ENCODE measurements at regions not wholly inside any gene's neighbourhood (a gene's known extent, or its start where the extent isn't known, plus 50 kb on each side); places are given as distances from the start of the nearest gene placed in this dataset.

GRCh38 chr5:163659568-163659902 lies 154.1 kb downstream of the MAT2B start:
- no peak for TF ChIP-seq CTCF (conservative IDR thresholded peaks at IDR 0.05; ENCODE audit: low read depth, low read length)
- H3K4me3 ChIP-seq (ENCODE audit: low read length): no peak overlapping the region

GRCh38 chr5:163660486-163660885 lies 155.1 kb downstream of the MAT2B start:
- no peak for TF ChIP-seq CTCF (conservative IDR thresholded peaks at IDR 0.05; ENCODE audit: low read depth, low read length)
- no peak overlapping the region for H3K4me3 ChIP-seq (ENCODE audit: low read length)
- DNase-seq (ENCODE audit: low read depth): no peak

More at GRCh38 chr5:163659568-163659902, 154.1 kb downstream of the MAT2B start:
- no peak for DNase-seq (ENCODE audit: low read depth)

GRCh38 chr5:163661360-163661759 lies 155.9 kb downstream of the MAT2B start:
- no peak for DNase-seq (ENCODE audit: low read depth)
- no peak for TF ChIP-seq CTCF (conservative IDR thresholded peaks at IDR 0.05; ENCODE audit: low read depth, low read length)

GRCh38 chr5:163670036-163670435 lies 164.6 kb downstream of the MAT2B start:
- no peak overlapping the region for H3K4me3 ChIP-seq (ENCODE audit: low read length)
- no peak for DNase-seq (ENCODE audit: low read depth)

More at GRCh38 chr5:163661360-163661759, 155.9 kb downstream of the MAT2B start:
- no peak overlapping the region for H3K4me3 ChIP-seq (ENCODE audit: low read length)

GRCh38 chr5:163677092-163677491 lies 171.7 kb downstream of the MAT2B start:
- no peak overlapping the region for H3K4me3 ChIP-seq (ENCODE audit: low read length)
- no peak for DNase-seq (ENCODE audit: low read depth)
- TF ChIP-seq CTCF (conservative IDR thresholded peaks at IDR 0.05; ENCODE audit: low read depth, low read length): no peak

More at GRCh38 chr5:163670036-163670435, 164.6 kb downstream of the MAT2B start:
- no peak for TF ChIP-seq CTCF (conservative IDR thresholded peaks at IDR 0.05; ENCODE audit: low read depth, low read length)

GRCh38 chr5:163682234-163682633 lies 176.8 kb downstream of the MAT2B start:
- no peak for TF ChIP-seq CTCF (conservative IDR thresholded peaks at IDR 0.05; ENCODE audit: low read depth, low read length)

GRCh38 chr5:163687414-163687813 lies 182.0 kb downstream of the MAT2B start:
- DNase-seq (ENCODE audit: low read depth): no peak
- H3K4me3 ChIP-seq (ENCODE audit: low read length): no peak overlapping the region
- TF ChIP-seq CTCF (conservative IDR thresholded peaks at IDR 0.05; ENCODE audit: low read depth, low read length): no peak

More at GRCh38 chr5:163682234-163682633, 176.8 kb downstream of the MAT2B start:
- H3K4me3 ChIP-seq (ENCODE audit: low read length): no peak overlapping the region
- DNase-seq (ENCODE audit: low read depth): no peak
